ENCODE measurements at regions not wholly inside any gene's neighbourhood (a gene's known extent, or its start where the extent isn't known, plus 50 kb on each side); places are given as distances from the start of the nearest gene placed in this dataset.

DNA sequence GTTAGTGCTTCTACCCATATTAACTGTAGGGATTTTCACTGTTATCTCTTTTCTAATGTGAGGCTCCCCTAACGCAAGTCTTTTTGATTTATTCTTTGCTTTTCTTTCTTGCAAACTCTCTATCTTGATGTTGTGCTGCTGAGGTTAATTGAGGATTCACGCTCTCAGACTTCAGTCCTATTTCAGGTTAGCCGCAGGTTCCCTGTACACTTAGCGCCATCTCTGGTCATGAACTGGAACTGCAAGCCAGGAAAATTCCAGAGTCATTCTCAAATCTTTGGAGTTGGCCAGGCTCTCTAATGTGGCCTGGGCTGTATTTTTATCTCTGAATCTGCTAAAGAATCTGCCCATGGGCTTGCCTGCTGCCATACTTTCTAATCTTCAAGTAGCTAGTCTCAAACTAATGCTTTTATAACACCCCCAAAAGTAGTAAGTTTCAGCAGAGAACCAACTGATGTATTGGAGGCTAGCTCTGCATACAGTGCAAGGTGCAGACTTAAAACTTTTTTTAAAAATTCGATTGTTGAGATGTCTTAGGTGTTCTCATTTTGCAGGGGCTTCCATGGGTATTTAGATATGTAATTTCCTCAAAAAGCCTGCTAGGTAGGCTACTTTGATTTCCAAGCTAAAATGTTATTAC lies 91.1 kb upstream of the OPRM1 start:
- H3K27ac ChIP-seq, result no peak overlapping the region
- TF ChIP-seq, protein P1, sequence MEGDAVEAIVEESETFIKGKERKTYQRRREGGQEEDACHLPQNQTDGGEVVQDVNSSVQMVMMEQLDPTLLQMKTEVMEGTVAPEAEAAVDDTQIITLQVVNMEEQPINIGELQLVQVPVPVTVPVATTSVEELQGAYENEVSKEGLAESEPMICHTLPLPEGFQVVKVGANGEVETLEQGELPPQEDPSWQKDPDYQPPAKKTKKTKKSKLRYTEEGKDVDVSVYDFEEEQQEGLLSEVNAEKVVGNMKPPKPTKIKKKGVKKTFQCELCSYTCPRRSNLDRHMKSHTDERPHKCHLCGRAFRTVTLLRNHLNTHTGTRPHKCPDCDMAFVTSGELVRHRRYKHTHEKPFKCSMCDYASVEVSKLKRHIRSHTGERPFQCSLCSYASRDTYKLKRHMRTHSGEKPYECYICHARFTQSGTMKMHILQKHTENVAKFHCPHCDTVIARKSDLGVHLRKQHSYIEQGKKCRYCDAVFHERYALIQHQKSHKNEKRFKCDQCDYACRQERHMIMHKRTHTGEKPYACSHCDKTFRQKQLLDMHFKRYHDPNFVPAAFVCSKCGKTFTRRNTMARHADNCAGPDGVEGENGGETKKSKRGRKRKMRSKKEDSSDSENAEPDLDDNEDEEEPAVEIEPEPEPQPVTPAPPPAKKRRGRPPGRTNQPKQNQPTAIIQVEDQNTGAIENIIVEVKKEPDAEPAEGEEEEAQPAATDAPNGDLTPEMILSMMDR (conservative IDR thresholded peaks at IDR 0.05), result peak; percentile 93
- no peak for TF ChIP-seq ZFX (IDR thresholded peaks at IDR 0.05)

DNA sequence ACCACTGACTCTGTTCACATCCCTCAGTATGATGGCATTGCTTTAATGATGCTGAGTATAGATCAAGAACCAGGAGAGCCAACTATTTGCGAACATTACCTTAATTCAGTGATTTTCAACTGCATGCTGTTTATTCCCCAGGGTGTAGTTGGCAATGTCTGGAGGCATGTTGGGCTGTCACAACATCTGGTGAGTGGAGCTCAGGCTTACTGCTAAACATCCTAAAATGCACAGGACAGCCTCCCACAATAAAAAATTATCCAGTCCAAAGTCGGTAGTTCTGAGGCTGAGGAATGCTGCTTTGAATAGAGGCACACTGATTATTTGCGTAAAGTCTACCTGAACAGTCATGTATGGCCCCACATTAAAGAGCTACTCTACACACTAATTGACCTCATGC lies 94.8 kb upstream of the OPRM1 start:
- no peak for TF ChIP-seq ZFX (IDR thresholded peaks at IDR 0.05)
- TF ChIP-seq, protein P1 (conservative IDR thresholded peaks at IDR 0.05), result no peak
- no peak overlapping the region for H3K27ac ChIP-seq

DNA sequence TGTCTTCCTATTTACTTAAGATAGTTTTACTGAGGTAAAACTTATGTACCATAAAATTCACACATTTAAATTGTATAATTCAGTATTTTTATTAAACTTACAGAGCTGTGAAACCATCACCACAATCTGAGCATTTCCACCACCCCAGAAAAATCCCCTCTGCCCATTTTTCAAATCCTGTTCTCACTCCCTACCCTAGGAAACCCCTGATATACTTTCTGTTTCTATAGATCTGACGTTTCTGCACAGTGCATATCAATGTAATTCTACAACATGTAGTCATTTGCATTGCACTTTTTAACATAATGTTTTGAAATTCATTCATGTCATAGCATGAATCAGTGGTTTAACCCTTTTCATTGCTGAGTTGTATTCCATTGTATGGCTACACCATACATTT lies 96.7 kb upstream of the OPRM1 start:
- H3K27ac ChIP-seq, result no peak overlapping the region
- TF ChIP-seq ZFX (IDR thresholded peaks at IDR 0.05), result no peak

DNA sequence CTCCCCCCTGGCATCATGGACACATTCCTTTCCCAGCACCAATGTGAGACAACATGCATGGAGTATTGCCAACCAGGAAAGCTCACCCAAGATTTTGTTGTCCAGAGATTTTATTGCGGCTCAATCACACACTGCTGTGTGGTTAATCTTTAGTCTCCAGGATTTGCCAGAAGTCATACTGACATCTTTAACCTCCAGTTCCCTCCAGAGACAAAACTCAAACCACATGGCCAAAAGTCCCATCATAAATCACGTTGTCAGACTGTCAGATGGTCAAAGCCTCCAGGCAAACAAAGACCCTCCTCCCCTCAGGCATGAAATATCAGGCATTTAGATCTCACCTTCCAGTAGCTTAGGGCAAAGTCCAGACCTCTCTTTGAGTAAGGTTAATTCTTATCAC lies 97.3 kb upstream of the OPRM1 start:
- TF ChIP-seq ZFX (IDR thresholded peaks at IDR 0.05), result no peak
- TF ChIP-seq, protein P1 (conservative IDR thresholded peaks at IDR 0.05), result no peak
- H3K27ac ChIP-seq, result no peak overlapping the region

DNA sequence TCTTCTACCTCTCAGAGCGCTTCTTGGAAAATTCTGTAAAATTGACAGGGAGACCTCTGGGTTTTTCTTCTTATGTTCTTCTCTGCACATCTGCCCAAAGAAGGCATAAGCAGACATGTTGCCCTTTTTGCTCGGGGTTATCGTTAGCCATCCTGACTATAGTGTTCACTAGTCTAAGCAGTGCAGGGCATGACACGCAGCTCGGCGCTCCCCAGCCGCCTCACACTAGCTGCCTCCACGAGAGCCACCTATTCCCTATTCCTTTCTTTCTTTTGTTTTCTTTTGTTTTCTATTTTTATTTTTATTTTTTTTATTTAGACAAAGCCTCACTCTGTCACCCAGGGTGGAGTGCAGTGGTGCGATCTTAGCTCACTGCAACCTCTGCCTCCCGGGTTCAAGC lies 100.2 kb upstream of the OPRM1 start:
- H3K27ac ChIP-seq, result no peak overlapping the region
- TF ChIP-seq ZFX (IDR thresholded peaks at IDR 0.05), result no peak
- TF ChIP-seq, protein P1 (conservative IDR thresholded peaks at IDR 0.05), result no peak

DNA sequence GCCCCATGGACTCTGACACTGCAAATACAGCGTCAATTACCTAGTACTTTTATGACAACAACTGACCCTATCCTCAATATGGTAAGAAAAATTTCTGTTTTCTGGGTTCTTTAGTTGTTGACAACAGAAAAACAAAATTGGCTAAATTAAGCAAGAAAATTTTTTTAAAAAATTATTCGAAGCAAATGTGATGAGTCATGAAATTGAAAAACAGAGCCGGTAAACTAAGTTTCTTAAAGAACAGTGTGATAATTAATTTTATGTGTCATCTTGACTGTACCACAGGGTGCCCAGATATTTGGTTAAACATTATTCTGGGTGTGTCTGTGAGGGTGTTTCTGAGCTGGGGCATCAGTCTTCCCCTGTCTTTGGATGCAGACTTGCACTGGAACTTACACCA lies 107.6 kb upstream of the OPRM1 start:
- TF ChIP-seq, protein P1 (conservative IDR thresholded peaks at IDR 0.05), result no peak
- TF ChIP-seq ZFX (IDR thresholded peaks at IDR 0.05), result no peak
- no peak overlapping the region for H3K27ac ChIP-seq

DNA sequence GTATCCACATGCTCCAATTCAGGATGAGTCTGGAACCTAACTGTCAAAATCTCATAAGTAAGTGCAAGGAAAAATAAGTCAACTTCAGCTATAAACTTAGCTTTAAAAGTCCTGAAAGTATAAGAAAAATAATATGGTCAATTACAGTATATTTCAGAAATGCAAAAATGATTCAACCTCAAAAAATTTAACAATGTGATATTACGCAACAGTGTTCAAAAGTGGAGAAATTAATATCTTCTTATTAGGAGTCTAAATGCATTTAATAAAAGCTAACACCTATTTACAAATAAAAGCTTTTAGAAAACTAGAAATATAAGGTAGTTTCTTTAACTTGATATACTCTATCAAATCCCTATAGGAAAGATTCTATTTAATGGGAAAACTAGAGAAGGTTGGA lies 111.2 kb upstream of the OPRM1 start:
- H3K27ac ChIP-seq, result no peak overlapping the region
- TF ChIP-seq, protein P1 (conservative IDR thresholded peaks at IDR 0.05), result no peak
- no peak for TF ChIP-seq ZFX (IDR thresholded peaks at IDR 0.05)

DNA sequence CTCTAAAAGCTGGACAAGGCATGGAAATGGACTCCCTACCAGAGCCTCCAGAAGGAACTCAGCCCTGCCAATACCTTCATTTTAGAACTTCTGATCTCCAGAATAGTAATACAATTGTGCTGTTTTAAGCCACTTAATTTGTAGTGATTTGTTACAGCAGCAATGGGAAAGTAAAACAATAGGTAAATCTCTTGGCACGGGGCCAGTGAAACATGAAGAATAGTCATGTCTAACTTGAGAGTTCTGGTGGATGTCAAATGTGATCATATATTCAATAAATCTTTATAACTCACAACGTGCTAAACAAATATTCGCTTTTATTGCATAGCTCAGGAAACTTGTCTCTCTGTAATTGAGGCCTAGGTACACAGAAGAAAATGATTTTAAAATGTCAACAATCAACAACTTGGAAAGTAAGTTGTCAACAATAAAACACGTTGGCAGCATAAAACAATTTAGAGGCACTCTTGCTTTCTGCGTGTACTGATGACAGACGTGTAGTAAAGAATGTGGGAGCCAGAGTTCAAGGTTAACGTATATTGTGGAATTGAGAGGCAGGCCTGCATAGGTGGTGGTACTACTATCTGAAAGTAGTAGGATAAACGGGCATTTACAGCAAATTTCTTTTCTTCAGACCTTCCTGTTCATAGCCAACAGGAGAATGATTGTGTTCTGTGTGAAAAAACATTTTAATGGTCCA lies 140.5 kb upstream of the OPRM1 start:
- TF ChIP-seq ZFX (IDR thresholded peaks at IDR 0.05), result no peak
- TF ChIP-seq, protein P1 (conservative IDR thresholded peaks at IDR 0.05), result no peak
- no peak overlapping the region for H3K27ac ChIP-seq
